ENCODE measurements at regions not wholly inside any gene's neighbourhood (a gene's known extent, or its start where the extent isn't known, plus 50 kb on each side); places are given as distances from the start of the nearest gene placed in this dataset.
A peak's percentile ranks its signal among the peaks of the same experiment; 100 is the strongest.

DNA sequence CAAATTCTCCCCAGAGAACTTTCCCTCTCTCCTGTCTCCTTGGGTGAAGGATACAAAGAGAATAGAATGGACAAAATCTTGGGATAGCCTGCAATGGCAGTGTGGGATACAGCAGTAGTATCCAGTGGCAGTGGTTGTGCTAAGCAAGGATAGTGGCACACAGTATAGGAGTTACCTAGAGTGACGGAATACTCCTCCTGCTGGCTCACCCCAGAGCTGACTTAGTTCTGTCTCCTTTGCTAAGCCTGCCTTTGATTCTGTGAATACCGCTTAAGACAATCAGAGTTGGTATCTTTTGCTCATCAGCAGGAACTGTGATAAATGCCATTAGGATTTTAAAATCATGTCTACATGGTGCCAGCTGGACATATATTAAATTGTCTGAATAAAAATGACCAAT is 404.3 kb downstream of the JRKL start:
- no peak overlapping the region for H3K4me3 ChIP-seq (ENCODE audit: control insufficient read depth, low read depth, low read length)
- TF ChIP-seq, protein P1, sequence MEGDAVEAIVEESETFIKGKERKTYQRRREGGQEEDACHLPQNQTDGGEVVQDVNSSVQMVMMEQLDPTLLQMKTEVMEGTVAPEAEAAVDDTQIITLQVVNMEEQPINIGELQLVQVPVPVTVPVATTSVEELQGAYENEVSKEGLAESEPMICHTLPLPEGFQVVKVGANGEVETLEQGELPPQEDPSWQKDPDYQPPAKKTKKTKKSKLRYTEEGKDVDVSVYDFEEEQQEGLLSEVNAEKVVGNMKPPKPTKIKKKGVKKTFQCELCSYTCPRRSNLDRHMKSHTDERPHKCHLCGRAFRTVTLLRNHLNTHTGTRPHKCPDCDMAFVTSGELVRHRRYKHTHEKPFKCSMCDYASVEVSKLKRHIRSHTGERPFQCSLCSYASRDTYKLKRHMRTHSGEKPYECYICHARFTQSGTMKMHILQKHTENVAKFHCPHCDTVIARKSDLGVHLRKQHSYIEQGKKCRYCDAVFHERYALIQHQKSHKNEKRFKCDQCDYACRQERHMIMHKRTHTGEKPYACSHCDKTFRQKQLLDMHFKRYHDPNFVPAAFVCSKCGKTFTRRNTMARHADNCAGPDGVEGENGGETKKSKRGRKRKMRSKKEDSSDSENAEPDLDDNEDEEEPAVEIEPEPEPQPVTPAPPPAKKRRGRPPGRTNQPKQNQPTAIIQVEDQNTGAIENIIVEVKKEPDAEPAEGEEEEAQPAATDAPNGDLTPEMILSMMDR (IDR thresholded peaks at IDR 0.05; ENCODE audit: control insufficient read depth, insufficient read depth, low read depth, low read length, missing control alignments): peak; percentile 38
- no peak for DNase-seq (ENCODE audit: low read depth)

DNA sequence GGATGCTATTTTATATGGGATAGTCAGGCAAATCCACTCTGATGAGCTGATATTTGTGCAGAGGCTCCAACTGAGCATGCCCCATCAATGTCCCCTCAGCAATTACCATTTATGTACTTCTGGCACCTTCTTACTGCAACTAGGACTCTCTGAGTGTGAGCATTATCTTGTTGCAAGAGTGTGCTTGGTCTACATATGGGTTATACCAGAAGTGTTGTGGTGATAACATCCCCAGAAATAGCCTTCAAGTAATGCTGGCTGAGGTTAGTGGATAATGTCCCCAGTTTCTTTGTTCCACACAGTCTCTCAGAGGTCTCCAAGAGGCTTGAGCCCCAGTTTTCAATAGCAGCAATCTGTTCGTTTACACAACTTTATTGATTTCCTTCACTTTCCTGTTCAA is 408.6 kb downstream of the JRKL start:
- DNase-seq (ENCODE audit: low read depth): no peak

GRCh38 chr11:96815236-96815635 is 425.4 kb downstream of the JRKL start:
- no peak overlapping the region for H3K4me3 ChIP-seq (ENCODE audit: control insufficient read depth, low read depth, low read length)
- TF ChIP-seq, protein P1 (IDR thresholded peaks at IDR 0.05; ENCODE audit: control insufficient read depth, insufficient read depth, low read depth, low read length, missing control alignments): no peak
- DNase-seq (ENCODE audit: low read depth): no peak

More for the DNA sequence above, 408.6 kb downstream of the JRKL start:
- TF ChIP-seq, protein P1 (IDR thresholded peaks at IDR 0.05; ENCODE audit: control insufficient read depth, insufficient read depth, low read depth, low read length, missing control alignments): no peak
- H3K4me3 ChIP-seq (ENCODE audit: control insufficient read depth, low read depth, low read length): no peak overlapping the region

DNA sequence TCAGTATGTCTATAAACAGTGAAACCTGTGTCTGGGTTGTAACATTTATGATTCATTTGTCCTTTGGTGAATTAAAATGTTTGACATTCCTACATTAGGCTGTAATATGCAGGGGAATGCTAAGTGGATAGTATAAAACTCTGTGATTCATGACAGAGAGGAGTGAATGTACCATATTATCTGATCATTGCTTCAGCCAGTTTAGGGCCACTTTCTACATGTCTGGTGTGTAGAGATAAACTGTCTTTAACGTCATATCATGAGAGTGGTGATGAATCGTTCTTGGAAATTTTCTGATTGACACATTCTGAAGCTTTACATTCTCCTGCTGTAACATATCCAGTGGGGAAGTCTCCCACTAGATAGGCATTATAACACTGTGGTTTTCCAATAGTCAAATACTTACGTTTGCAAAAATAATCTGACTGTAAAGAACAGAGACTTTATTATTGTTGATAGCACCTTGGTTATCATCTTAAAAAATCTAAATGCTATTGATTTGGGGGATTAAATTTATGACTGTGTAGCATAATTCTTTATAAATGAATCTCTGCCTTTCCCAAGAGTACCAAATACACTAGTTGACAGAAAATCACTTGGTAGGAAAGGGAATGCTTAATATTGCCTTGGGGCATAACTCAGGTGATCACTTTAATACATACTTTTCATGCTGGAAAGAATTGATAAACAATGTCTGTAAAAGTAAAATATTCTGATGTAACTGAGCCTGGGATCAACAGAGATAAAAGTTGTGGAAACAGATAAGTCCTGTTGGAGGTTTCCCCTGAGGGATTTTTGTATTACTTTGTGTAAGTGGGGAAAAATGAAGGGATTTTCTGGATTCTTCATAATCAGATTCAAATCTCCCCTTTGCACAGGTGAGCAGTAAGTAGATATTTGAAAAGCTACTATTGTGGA is 427.9 kb downstream of the JRKL start:
- TF ChIP-seq, protein P1 (IDR thresholded peaks at IDR 0.05; ENCODE audit: control insufficient read depth, insufficient read depth, low read depth, low read length, missing control alignments): no peak
- no peak for DNase-seq (ENCODE audit: low read depth)

GRCh38 chr11:96827164-96827563 is 437.4 kb downstream of the JRKL start:
- no peak for DNase-seq (ENCODE audit: low read depth)
- TF ChIP-seq, protein P1 (IDR thresholded peaks at IDR 0.05; ENCODE audit: control insufficient read depth, insufficient read depth, low read depth, low read length, missing control alignments): no peak
- H3K4me3 ChIP-seq (ENCODE audit: control insufficient read depth, low read depth, low read length): no peak overlapping the region

More for the DNA sequence above, 427.9 kb downstream of the JRKL start:
- H3K4me3 ChIP-seq (ENCODE audit: control insufficient read depth, low read depth, low read length): no peak overlapping the region

DNA sequence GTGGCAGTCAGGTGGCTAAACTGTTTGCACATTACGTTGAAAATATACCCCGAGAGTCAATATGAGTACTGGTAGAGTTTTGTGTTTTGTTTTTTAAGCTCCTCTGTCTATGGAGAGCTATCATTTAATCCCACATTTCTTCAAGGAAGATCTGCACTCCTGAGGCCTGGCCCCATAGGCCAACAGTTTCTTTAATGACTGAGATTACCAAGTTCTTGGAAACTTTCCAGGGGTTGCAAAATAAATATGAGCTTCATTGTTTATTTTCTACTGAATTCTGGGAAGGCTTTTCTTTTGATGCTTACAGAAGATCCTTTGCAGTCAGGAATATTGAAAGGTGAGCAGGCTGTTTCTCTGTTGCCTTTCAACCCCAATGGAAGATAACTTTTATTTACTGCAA is 452.0 kb downstream of the JRKL start:
- no peak for DNase-seq (ENCODE audit: low read depth)
- TF ChIP-seq, protein P1 (IDR thresholded peaks at IDR 0.05; ENCODE audit: control insufficient read depth, insufficient read depth, low read depth, low read length, missing control alignments): no peak

More for the DNA sequence above, 452.0 kb downstream of the JRKL start:
- no peak overlapping the region for H3K4me3 ChIP-seq (ENCODE audit: control insufficient read depth, low read depth, low read length)
